ENCODE measurements at regions not wholly inside any gene's neighbourhood (a gene's known extent, or its start where the extent isn't known, plus 50 kb on each side); places are given as distances from the start of the nearest gene placed in this dataset.

DNA sequence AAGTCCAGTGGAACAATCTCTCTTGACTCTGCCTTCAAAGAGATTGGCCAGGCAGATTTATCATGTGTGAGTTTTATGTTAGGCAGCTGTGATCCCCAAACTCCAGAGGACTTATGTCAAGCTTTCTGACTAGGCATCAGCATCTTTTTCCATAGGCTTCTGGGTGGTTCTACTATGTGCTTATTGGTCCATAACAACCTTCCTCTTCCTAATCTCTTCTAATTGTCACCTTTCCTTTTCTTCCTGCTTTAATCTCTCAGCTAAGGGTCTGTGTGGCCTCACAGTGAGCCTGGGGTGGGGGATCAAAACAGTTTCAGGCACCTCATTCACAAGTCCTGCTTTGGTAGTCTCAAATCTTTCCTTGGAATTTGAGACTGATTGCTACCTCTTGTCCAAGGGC is 170.9 kb upstream of the CHD1 start:
- Histone ChIP-seq H3K4me3 (ENCODE audit: low read length in 2 of 2) (no peak overlapping the region), H3K4me1 (ENCODE audit: control insufficient read depth in 1 of 2, insufficient read depth in 2 of 2, low read length in 2 of 2) (no peaks in the 10 kb centered on the region), H3K9me3 (ENCODE audit: control insufficient read depth, low read length) (no peaks in the 10 kb centered on the region), H3K27me3 (ENCODE audit: control insufficient read depth in 1 of 2, insufficient read depth in 2 of 2, low read length in 1 of 2) (no peaks in the 10 kb centered on the region), H3K36me3 (ENCODE audit: control insufficient read depth in 1 of 2, insufficient read depth in 2 of 2, low read length in 1 of 2) (no peaks in the 10 kb centered on the region), H3K27ac (ENCODE audit: low read depth in 1 of 2, low read length in 2 of 2) (no peak overlapping the region)
- DNase-seq (no peak), ATAC-seq (ENCODE audit: low FRiP score) (no peak)
- intact Hi-C loops (cut with DNase I) = no loop called here

DNA sequence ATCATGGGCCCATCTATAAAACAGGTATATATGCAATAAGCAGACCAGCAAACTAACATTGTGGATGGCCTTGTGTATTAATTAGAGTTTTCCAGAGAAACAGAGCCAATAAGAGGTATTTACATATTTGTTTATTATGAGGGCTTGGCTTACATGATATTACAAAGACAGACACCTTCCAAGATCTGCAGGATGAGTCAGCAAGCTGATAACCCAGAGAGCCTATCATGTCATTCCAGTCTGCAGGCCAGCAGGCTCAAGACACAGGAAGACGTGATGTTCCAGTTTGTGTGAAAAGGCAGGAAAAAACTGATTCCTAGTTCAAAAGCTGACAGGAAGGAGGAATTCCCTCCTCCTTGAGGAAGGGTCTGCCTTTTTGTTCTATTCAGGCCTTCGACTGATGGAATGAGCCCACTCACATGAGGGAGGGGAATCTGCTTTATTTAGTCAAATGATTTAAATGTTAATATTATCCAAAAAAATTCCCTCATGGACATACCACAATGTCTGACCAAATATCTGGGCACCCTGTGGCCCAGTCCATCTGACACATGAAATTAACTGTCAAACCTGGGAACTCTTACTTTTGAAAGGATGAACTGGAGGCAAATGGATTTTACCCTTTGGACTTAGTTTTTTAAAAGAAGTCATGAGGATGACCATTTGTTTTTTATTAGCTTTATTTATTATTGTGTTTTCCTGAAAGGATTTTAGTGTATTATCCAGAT is 161.2 kb upstream of the CHD1 start:
- no peaks in the 10 kb centered on the region for H3K36me3 ChIP-seq (ENCODE audit: control insufficient read depth in 1 of 2, insufficient read depth in 2 of 2, low read length in 1 of 2)
- H3K27me3 ChIP-seq (ENCODE audit: control insufficient read depth in 1 of 2, insufficient read depth in 2 of 2, low read length in 1 of 2) = peaks cover 0 to 3% of the 10 kb centered on the region in 2 donors
- intact Hi-C loops (cut with DNase I) = no loop called here
- H3K4me3 ChIP-seq (ENCODE audit: low read length in 2 of 2) = no peak overlapping the region
- no peaks in the 10 kb centered on the region for H3K4me1 ChIP-seq (ENCODE audit: control insufficient read depth in 1 of 2, insufficient read depth in 2 of 2, low read length in 2 of 2)
- ATAC-seq (ENCODE audit: low FRiP score) (no peak), DNase-seq (no peak)
- H3K27ac ChIP-seq (ENCODE audit: low read depth in 1 of 2, low read length in 2 of 2) = no peak overlapping the region
- H3K9me3 ChIP-seq (ENCODE audit: control insufficient read depth, low read length) = peaks cover 4% of the 10 kb centered on the region
- WGBS, 2 donors = 85 to 95% methylated on average over 2 of the region's 2 CpGs

DNA sequence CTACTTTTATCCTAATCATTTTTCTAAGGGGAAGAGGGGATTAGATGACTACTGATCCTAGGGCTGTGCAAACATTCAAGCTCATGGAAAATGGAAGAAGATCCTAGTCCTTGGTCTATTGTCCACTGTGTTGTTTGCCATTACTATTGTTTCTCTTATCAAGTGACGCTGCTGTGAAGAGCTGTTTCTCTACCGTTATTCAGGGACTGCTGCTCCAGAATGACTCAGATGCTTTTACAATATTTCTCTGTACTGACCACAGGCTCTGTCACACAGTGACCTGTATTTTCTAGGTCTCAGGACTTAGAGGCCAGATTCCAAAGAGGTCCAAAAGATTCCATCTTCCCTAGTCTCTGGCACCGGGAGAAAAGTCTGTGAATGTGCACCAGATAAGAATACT is 159.5 kb upstream of the CHD1 start:
- DNase-seq (no peak), ATAC-seq (ENCODE audit: low FRiP score) (no peak)
- WGBS, 2 donors = 75 to 84% methylated on average over 3 of the region's 3 CpGs
- no peak overlapping the region for H3K27ac ChIP-seq (ENCODE audit: low read depth in 1 of 2, low read length in 2 of 2)
- H3K36me3 ChIP-seq (ENCODE audit: control insufficient read depth in 1 of 2, insufficient read depth in 2 of 2, low read length in 1 of 2) = no peaks in the 10 kb centered on the region
- H3K9me3 ChIP-seq (ENCODE audit: control insufficient read depth, low read length) = peaks cover 4% of the 10 kb centered on the region
- no peaks in the 10 kb centered on the region for H3K4me1 ChIP-seq (ENCODE audit: control insufficient read depth in 1 of 2, insufficient read depth in 2 of 2, low read length in 2 of 2)
- H3K4me3 ChIP-seq (ENCODE audit: low read length in 2 of 2) = no peak overlapping the region
- peaks cover 0 to 3% of the 10 kb centered on the region in 2 donors for H3K27me3 ChIP-seq (ENCODE audit: control insufficient read depth in 1 of 2, insufficient read depth in 2 of 2, low read length in 1 of 2)
- intact Hi-C loops (cut with DNase I) = no loop called here

DNA sequence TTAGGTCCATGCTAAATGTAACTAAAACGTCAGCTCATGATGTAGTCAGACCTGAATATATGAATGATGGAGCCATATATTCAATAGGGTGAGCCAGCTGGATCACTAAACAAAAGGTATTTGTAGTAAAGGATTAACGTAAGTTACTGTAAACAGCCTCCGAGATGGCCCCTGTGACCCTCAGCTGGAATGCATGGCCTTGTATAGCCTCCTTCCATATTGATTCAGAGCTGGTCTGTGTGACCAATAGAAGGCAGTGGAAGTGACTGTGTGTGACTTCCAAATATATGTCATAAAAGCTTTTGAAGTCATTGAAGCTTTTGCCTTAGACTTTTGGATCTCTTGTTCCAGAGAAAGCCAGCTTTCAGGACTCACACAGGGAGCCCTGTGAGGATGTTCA is 154.4 kb upstream of the CHD1 start:
- no peak for DNase-seq
- no peak for ATAC-seq (ENCODE audit: low FRiP score)
- Histone ChIP-seq H3K27me3 (ENCODE audit: control insufficient read depth in 1 of 2, insufficient read depth in 2 of 2, low read length in 1 of 2) (no peaks in the 10 kb centered on the region), H3K4me1 (ENCODE audit: control insufficient read depth in 1 of 2, insufficient read depth in 2 of 2, low read length in 2 of 2) (no peaks in the 10 kb centered on the region), H3K4me3 (ENCODE audit: low read length in 2 of 2) (no peak overlapping the region), H3K36me3 (ENCODE audit: control insufficient read depth in 1 of 2, insufficient read depth in 2 of 2, low read length in 1 of 2) (no peaks in the 10 kb centered on the region), H3K27ac (ENCODE audit: low read depth in 1 of 2, low read length in 2 of 2) (no peak overlapping the region), H3K9me3 (ENCODE audit: control insufficient read depth, low read length) (peaks cover 2% of the 10 kb centered on the region)
- 59 to 70% methylated on average over 3 of the region's 3 CpGs for WGBS, 2 donors
- intact Hi-C loops (cut with DNase I) = no loop called here

DNA sequence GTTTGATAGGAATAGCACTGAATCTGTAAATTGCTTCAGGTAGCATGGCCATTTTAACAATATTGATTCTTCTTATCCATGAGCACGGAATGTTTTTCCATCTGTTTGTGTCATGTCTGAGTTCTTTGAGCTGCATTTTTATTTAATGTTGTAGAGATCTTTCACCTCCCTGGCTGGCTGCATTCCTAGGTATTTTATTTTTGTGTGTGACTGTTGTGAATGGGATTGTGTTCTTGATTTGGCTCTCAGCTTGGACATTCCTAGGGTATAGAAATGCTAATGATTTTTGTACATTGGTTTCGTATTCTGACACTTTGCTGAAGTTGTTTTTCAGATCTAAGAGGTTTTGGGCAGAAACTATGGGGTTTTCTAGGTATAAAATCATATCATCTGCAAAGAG is 152.9 kb upstream of the CHD1 start:
- intact Hi-C loops (cut with DNase I) = no loop called here

DNA sequence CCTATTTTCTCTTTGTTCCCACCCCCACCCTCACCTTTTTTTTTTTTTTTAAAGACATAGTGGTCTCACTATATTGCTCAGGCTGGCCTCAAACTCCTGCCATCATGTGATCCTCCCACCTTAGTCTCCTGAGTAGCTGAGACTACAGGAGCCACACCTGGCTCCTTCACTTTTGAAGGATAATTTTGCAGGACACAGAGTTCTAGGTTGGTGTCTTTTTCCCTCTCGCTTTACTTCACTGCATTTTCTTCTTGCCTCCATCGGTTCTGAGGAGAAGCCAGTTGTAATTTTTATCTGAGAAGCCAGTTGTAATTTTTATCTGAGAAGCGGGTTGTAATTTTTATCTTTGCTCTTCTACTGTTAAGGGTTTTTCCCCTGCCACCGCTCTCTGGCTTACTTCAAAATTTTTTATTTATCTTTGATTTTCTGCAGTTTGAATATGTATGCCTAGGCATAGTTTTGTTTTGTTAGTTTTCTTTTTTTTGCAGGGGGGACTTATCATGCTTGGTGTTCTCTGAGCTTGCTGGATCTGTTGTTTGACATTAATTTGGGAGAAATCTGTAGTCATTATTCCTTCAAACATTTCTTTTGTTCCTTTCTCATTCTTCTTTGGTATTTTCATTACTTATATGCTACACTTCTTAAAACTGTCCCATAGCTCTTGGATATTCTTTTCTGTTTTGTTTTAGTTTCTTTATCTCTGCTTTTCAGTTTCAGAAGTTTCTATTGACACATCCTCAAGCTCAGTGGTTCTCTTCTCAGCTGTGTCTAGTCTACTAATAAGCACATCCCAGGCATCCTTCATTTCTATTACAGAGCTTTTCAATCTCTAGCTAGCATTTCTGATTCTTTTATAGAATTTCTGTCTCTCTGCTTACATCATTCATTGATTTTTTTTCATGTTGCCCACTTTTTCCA is 148.2 kb upstream of the CHD1 start:
- Histone ChIP-seq H3K36me3 (ENCODE audit: control insufficient read depth in 1 of 2, insufficient read depth in 2 of 2, low read length in 1 of 2) (no peaks in the 10 kb centered on the region), H3K9me3 (ENCODE audit: control insufficient read depth, low read length) (peaks cover 2% of the 10 kb centered on the region), H3K27ac (ENCODE audit: low read depth in 1 of 2, low read length in 2 of 2) (no peak overlapping the region), H3K4me3 (ENCODE audit: low read length in 2 of 2) (no peak overlapping the region), H3K27me3 (ENCODE audit: control insufficient read depth in 1 of 2, insufficient read depth in 2 of 2, low read length in 1 of 2) (no peaks in the 10 kb centered on the region), H3K4me1 (ENCODE audit: control insufficient read depth in 1 of 2, insufficient read depth in 2 of 2, low read length in 2 of 2) (no peaks in the 10 kb centered on the region)
- DNase-seq = no peak
- intact Hi-C loops (cut with DNase I) = no loop called here
- ATAC-seq (ENCODE audit: low FRiP score) = no peak
- WGBS, 2 donors = 48 to 68% methylated on average over 4 of the region's 4 CpGs

More for the DNA sequence above, 152.9 kb upstream of the CHD1 start:
- ATAC-seq (ENCODE audit: low FRiP score) = no peak
- 56 to 64% methylated on average over 2 of the region's 2 CpGs for WGBS, 2 donors
- DNase-seq = no peak
- Histone ChIP-seq H3K9me3 (ENCODE audit: control insufficient read depth, low read length) (peaks cover 2% of the 10 kb centered on the region), H3K4me3 (ENCODE audit: low read length in 2 of 2) (no peak overlapping the region), H3K27me3 (ENCODE audit: control insufficient read depth in 1 of 2, insufficient read depth in 2 of 2, low read length in 1 of 2) (no peaks in the 10 kb centered on the region), H3K4me1 (ENCODE audit: control insufficient read depth in 1 of 2, insufficient read depth in 2 of 2, low read length in 2 of 2) (no peaks in the 10 kb centered on the region), H3K27ac (ENCODE audit: low read depth in 1 of 2, low read length in 2 of 2) (no peak overlapping the region), H3K36me3 (ENCODE audit: control insufficient read depth in 1 of 2, insufficient read depth in 2 of 2, low read length in 1 of 2) (no peaks in the 10 kb centered on the region)

DNA sequence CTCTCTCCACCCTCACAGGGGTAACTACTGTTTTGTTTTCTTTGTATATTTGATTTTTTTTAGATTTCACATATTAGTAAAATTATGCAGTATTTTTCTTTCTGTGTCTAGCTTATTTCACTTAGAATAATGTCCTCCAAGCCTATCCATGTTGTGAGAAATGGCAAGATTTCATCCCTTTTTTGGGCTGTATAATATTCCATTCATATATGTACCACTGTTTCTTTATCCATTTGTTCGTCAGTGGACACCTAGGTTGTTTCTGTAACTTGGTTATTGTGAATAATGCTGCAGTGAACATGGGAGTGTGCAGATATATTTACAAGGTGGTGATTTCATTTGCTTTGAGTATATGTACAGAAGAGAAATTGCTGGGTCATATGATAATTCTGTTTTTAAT is 144.0 kb upstream of the CHD1 start:
- no peaks in the 10 kb centered on the region for H3K27me3 ChIP-seq (ENCODE audit: control insufficient read depth in 1 of 2, insufficient read depth in 2 of 2, low read length in 1 of 2)
- no peaks in the 10 kb centered on the region for H3K36me3 ChIP-seq (ENCODE audit: control insufficient read depth in 1 of 2, insufficient read depth in 2 of 2, low read length in 1 of 2)
- H3K4me1 ChIP-seq (ENCODE audit: control insufficient read depth in 1 of 2, insufficient read depth in 2 of 2, low read length in 2 of 2) = no peaks in the 10 kb centered on the region
- H3K9me3 ChIP-seq (ENCODE audit: control insufficient read depth, low read length) = no peaks in the 10 kb centered on the region
- H3K27ac ChIP-seq (ENCODE audit: low read depth in 1 of 2, low read length in 2 of 2) = no peak overlapping the region
- intact Hi-C loops (cut with DNase I) = no loop called here
- no peak for DNase-seq
- no peak overlapping the region for H3K4me3 ChIP-seq (ENCODE audit: low read length in 2 of 2)
- ATAC-seq (ENCODE audit: low FRiP score) = no peak
- WGBS, 2 donors = 74 to 86% methylated on average over 1 of the region's 1 CpG

DNA sequence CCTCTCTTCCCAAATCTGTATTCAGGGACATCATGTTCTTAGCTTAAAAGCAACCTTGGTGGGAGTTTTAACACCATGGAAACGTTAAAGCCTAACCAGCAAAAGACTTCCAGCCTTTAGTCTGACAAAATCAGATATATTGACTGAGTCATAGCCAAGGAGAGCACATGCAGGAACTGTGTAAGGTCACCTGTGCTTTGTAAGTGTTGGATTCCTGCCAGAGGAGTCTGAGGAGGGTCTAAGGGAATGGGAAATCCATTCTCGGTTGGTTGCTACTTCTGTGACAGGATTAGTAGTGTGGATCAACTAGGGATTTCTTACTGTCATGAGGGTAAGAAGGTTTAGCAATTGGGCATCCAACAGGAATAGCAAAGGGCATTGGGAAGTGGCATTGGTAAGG is 142.0 kb upstream of the CHD1 start:
- 46 to 50% methylated on average over 2 of the region's 2 CpGs for WGBS, 2 donors
- intact Hi-C loops (cut with DNase I) = no loop called here

DNA sequence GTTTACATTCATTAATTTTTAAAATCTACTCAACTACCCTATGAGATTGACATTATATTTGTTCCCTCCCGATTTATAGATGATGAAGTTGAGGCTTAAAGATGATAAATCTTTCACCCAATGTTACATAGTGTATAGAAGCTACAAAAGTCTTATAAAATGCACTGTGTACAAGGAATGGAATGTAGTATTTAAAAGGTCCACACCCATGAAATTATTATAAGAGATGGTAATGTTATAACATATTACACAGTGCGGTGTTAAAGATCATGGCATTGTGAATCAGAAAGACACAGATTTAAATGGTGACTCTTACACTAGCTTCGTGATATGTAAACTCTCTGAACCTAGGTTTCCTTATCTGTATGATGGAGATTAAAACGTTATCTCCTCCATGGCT is 141.6 kb upstream of the CHD1 start:
- no peak for ATAC-seq (ENCODE audit: low FRiP score)
- intact Hi-C loops (cut with DNase I) = no loop called here
- no peaks in the 10 kb centered on the region for H3K27me3 ChIP-seq (ENCODE audit: control insufficient read depth in 1 of 2, insufficient read depth in 2 of 2, low read length in 1 of 2)
- no peak overlapping the region for H3K27ac ChIP-seq (ENCODE audit: low read depth in 1 of 2, low read length in 2 of 2)
- no peak for DNase-seq
- no peaks in the 10 kb centered on the region for H3K36me3 ChIP-seq (ENCODE audit: control insufficient read depth in 1 of 2, insufficient read depth in 2 of 2, low read length in 1 of 2)
- H3K9me3 ChIP-seq (ENCODE audit: control insufficient read depth, low read length) = no peaks in the 10 kb centered on the region
- no peak overlapping the region for H3K4me3 ChIP-seq (ENCODE audit: low read length in 2 of 2)
- no peaks in the 10 kb centered on the region for H3K4me1 ChIP-seq (ENCODE audit: control insufficient read depth in 1 of 2, insufficient read depth in 2 of 2, low read length in 2 of 2)
- 76% methylated on average over 4 of the region's 4 CpGs for WGBS, 2 donors

More for the DNA sequence above, 142.0 kb upstream of the CHD1 start:
- no peaks in the 10 kb centered on the region for H3K4me1 ChIP-seq (ENCODE audit: control insufficient read depth in 1 of 2, insufficient read depth in 2 of 2, low read length in 2 of 2)
- DNase-seq (no peak), ATAC-seq (ENCODE audit: low FRiP score) (no peak)
- no peaks in the 10 kb centered on the region for H3K9me3 ChIP-seq (ENCODE audit: control insufficient read depth, low read length)
- H3K4me3 ChIP-seq (ENCODE audit: low read length in 2 of 2) = no peak overlapping the region
- H3K27ac ChIP-seq (ENCODE audit: low read depth in 1 of 2, low read length in 2 of 2) = no peak overlapping the region
- H3K27me3 ChIP-seq (ENCODE audit: control insufficient read depth in 1 of 2, insufficient read depth in 2 of 2, low read length in 1 of 2) = no peaks in the 10 kb centered on the region
- no peaks in the 10 kb centered on the region for H3K36me3 ChIP-seq (ENCODE audit: control insufficient read depth in 1 of 2, insufficient read depth in 2 of 2, low read length in 1 of 2)
